Brain microvascular endothelial cell (primary cell): ENCODE measurements at regions not wholly inside any gene's neighbourhood (a gene's known extent, or its start where the extent isn't known, plus 50 kb on each side); places are given as distances from the start of the nearest gene placed in this dataset.

Experiments
- DNase-seq: peaks from one replicate; pipeline ENCODE4 v3.0.0-alpha.2; 2020
- H3K27ac ChIP-seq: fragments of 250-450 bp; sonication (Bioruptor Pico); 2 replicates; pipeline ENCODE4 v1.5.1; 2020; ENCODE audit warnings: mild to moderate bottlenecking, moderate library complexity
- H3K27me3 ChIP-seq: fragments of 250-450 bp; sonication (Bioruptor Pico); replicated peaks from 2 replicates; pipeline ENCODE4 v1.5.1; 2020; ENCODE audit warnings: mild to moderate bottlenecking
- H3K36me3 ChIP-seq: fragments of 250-450 bp; sonication (Bioruptor Pico); replicated peaks from 2 replicates; pipeline ENCODE4 v1.5.1; 2020; ENCODE audit warnings: mild to moderate bottlenecking
- H3K4me3 ChIP-seq: 2 replicates; pipeline ENCODE4 v1.5.1; 2011; ENCODE audit warnings: low read depth, mild to moderate bottlenecking, control low read depth, low read length, moderate library complexity
- CTCF ChIP-seq: IDR thresholded peaks from 2 replicates; pipeline ENCODE4 v1.5.1; 2011; ENCODE audit warnings: low read depth, mild to moderate bottlenecking, moderate library complexity, low read length, control low read depth, inconsistent platforms; ENCODE audit errors: missing control alignments
- in situ Hi-C: cut with HindIII; loops from 2 replicates; pipeline ENCODE4 v1.10.0; 2017; ENCODE audit warnings: low sequenced_read_pairs, low pct_ligation_motif_present

GRCh38 chr7:27405780-27406179 lies 163.2 kb downstream of the EVX1 start:
- Histone ChIP-seq H3K4me3 (no peak overlapping the region), H3K27ac (no peak overlapping the region), H3K27me3 (no peaks in the 10 kb centered on the region), H3K36me3 (no peaks in the 10 kb centered on the region)
- in situ Hi-C loops = no loop called here
- no peak for DNase-seq
- TF ChIP-seq CTCF = no peak

- Histone ChIP-seq H3K27me3 (no peaks in the 10 kb centered on the region), H3K27ac (no peak overlapping the region), H3K36me3 (no peaks in the 10 kb centered on the region), H3K4me3 (no peak overlapping the region)
- in situ Hi-C loops = no loop called here
- no peak for DNase-seq
- TF ChIP-seq CTCF = no peak
Measured at GRCh38 chr7:27409311-27409710, 166.7 kb downstream of the EVX1 start.

- TF ChIP-seq CTCF = no peak
- DNase-seq = no peak
- no peaks in the 10 kb centered on the region for H3K27me3 ChIP-seq
- in situ Hi-C loops = no loop called here
- H3K27ac ChIP-seq = no peak overlapping the region
- no peaks in the 10 kb centered on the region for H3K36me3 ChIP-seq
- H3K4me3 ChIP-seq = no peak overlapping the region
Measured at GRCh38 chr7:27409776-27410175, 167.2 kb downstream of the EVX1 start.

- Histone ChIP-seq H3K27me3 (no peaks in the 10 kb centered on the region), H3K36me3 (no peaks in the 10 kb centered on the region), H3K27ac (no peak overlapping the region), H3K4me3 (no peak overlapping the region)
- in situ Hi-C loops = no loop called here
- TF ChIP-seq CTCF = no peak
- DNase-seq = no peak
Measured at GRCh38 chr7:27410812-27411544, 168.4 kb downstream of the EVX1 start.

GRCh38 chr7:27412164-27412563 lies 169.6 kb downstream of the EVX1 start:
- H3K27me3 ChIP-seq = no peaks in the 10 kb centered on the region
- no peak for DNase-seq
- no peak for TF ChIP-seq CTCF
- H3K36me3 ChIP-seq = no peaks in the 10 kb centered on the region
- H3K4me3 ChIP-seq = no peak overlapping the region
- in situ Hi-C loops = no loop called here
- H3K27ac ChIP-seq = no peak overlapping the region

- in situ Hi-C loops = no loop called here
- no peaks in the 10 kb centered on the region for H3K27me3 ChIP-seq
- H3K4me3 ChIP-seq = no peak overlapping the region
- H3K27ac ChIP-seq = no peak overlapping the region
- no peaks in the 10 kb centered on the region for H3K36me3 ChIP-seq
- no peak for DNase-seq
- no peak for TF ChIP-seq CTCF
Measured at GRCh38 chr7:27418541-27418940, 175.9 kb downstream of the EVX1 start.
